ENCODE measurements at regions not wholly inside any gene's neighbourhood (a gene's known extent, or its start where the extent isn't known, plus 50 kb on each side); places are given as distances from the start of the nearest gene placed in this dataset.

GRCh38 chr20:23178806-23179205, 92.7 kb upstream of the CD93 start:
- TF ChIP-seq POLR2AphosphoS5 (IDR thresholded peaks at IDR 0.05) (no peak), POLR2A (IDR thresholded peaks at IDR 0.05) (no peak), CTCF (IDR thresholded peaks at IDR 0.05) (no peak)
